OCI-LY7 (cell line): ENCODE measurements at regions not wholly inside any gene's neighbourhood (a gene's known extent, or its start where the extent isn't known, plus 50 kb on each side); places are given as distances from the start of the nearest gene placed in this dataset.

Experiments
- EZH2phosphoT487 ChIP-seq: fragments of 200-600 bp; sonication (generic); IDR thresholded peaks from 2 replicates; pipeline ENCODE4 v1.6.1; 2018; ENCODE audit warnings: low read depth, borderline replicate concordance, mild to moderate bottlenecking, mixed run types, antibody characterized with exemption, low read length, moderate library complexity, mixed read lengths
- TF ChIP-seq, protein P1 (sequence below): fragments of 200-600 bp; sonication (generic); conservative IDR thresholded peaks from 2 replicates; pipeline ENCODE4 v1.5.1; 2014; ENCODE audit warnings: mild to moderate bottlenecking, antibody characterized with exemption, low read length, moderate library complexity, mixed read lengths

DNA sequence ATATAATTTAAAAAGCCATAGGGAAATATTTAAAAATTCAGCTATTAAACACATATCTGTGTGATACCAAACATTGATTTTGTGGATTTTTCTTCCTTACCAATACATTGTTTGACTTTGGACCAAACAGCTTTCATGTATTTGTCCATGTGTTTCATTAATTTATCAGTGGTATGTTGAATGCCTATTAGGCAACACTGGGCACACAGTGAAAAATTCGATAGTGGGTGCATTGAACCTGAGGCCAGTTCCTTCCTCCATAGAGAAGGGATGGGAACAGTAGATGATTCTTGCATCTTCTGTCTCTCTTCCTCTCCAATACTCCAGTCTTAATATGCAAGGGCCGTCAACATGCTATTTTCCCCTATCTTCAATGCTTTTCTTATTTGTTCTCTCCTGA lies 110.2 kb upstream of the NR3C1 start:
- TF ChIP-seq, protein P1, sequence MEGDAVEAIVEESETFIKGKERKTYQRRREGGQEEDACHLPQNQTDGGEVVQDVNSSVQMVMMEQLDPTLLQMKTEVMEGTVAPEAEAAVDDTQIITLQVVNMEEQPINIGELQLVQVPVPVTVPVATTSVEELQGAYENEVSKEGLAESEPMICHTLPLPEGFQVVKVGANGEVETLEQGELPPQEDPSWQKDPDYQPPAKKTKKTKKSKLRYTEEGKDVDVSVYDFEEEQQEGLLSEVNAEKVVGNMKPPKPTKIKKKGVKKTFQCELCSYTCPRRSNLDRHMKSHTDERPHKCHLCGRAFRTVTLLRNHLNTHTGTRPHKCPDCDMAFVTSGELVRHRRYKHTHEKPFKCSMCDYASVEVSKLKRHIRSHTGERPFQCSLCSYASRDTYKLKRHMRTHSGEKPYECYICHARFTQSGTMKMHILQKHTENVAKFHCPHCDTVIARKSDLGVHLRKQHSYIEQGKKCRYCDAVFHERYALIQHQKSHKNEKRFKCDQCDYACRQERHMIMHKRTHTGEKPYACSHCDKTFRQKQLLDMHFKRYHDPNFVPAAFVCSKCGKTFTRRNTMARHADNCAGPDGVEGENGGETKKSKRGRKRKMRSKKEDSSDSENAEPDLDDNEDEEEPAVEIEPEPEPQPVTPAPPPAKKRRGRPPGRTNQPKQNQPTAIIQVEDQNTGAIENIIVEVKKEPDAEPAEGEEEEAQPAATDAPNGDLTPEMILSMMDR, result no peak
- no peak for TF ChIP-seq EZH2phosphoT487
